ENCODE measurements at regions not wholly inside any gene's neighbourhood (a gene's known extent, or its start where the extent isn't known, plus 50 kb on each side); places are given as distances from the start of the nearest gene placed in this dataset.

DNA sequence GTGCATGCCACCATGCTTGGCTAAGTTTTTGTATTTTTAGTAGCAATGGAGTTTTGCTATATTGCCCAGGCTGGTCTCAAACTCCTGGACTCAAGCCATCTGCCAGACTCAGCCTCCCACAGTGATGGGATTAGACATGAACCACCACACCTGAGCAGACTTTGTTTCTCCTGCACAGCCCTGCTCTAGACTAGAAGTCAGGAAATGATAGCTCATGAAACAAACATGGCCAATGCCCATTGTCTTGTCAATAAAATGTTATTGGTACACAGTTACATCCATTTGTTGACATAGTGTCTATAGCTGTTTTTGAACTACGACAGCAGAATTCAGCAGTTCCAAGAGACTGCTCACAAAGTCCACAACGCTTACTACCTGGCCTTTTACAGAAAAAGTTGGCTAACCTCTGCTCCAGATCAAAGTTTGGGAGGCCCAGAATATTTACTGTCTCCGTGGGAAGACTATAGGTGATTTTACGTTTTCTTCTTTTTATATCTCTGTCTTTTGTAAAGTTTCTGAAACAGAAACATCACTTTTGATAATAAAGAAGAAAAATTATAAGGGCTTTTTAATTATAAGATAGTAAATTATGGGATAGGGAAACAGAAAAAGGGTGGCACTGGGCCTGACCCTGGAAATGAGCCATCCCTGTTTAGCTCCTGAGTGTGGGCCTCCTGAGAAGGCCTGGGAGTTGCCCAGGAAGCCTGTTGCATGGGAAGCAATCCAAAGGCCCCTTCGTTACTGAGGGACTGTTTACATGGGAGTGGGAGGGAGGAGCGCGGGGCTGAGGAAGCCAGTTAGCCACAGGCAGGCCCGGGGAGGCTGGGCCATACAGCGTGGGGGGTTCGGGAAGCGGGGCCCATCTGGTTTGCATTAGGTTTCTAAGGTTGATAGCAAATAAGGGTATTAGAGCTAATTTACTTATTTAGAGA lies 201.5 kb downstream of the IRF8 start:
- DNase-seq (ENCODE audit: low read depth): no peak
- no peak for TF ChIP-seq CTCF (IDR thresholded peaks at IDR 0.05; ENCODE audit: low read depth, low read length, missing control alignments)
- no peak overlapping the region for H3K4me3 ChIP-seq (ENCODE audit: low read depth, low read length)

DNA sequence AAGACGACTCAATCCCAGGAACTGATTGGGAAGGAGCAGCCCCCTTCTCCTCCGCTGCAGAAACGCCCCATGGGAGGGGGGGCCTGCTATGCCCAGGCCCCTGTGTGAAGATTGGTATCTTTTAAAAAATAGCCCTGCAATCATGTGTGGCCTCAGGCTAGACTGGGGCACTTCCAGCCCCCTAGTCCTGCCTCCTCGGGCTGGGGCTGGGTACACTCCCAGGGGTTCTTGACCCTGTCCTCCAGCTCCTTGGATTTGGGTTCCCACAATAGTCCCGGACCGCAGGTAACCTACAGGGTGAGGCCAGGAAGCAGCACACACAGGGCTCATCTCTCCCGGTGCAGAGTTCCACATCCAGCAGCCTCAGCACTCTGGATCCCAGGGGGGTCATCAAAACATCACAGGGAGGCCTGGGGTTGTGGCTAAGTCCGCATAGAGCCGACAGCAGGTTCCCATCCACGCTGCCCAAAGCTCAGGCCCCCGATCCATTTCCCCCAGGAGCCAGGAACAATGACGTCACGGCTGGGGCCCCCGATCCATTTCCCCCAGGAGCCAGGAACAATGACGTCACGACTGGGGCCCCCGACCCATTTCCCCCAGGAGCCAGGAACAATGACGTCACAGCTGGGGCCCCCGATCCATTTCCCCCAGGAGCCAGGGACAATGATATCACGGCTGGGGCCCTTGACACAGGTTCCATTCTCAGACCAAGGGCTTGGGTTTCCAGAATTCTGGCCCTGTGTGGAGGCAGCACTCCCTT lies 202.4 kb downstream of the IRF8 start:
- DNase-seq (ENCODE audit: low read depth): no peak
- H3K4me3 ChIP-seq (ENCODE audit: low read depth, low read length): no peak overlapping the region
- no peak for TF ChIP-seq CTCF (IDR thresholded peaks at IDR 0.05; ENCODE audit: low read depth, low read length, missing control alignments)

- TF ChIP-seq CTCF (IDR thresholded peaks at IDR 0.05; ENCODE audit: low read depth, low read length, missing control alignments): no peak
- no peak overlapping the region for H3K4me3 ChIP-seq (ENCODE audit: low read depth, low read length)
- DNase-seq (ENCODE audit: low read depth): no peak
These were observed 202.9 kb downstream of the IRF8 start for GRCh38 chr16:86101897-86102157.

GRCh38 chr16:86103320-86103719 lies 204.4 kb downstream of the IRF8 start:
- DNase-seq (ENCODE audit: low read depth): no peak
- no peak overlapping the region for H3K4me3 ChIP-seq (ENCODE audit: low read depth, low read length)
- TF ChIP-seq CTCF (IDR thresholded peaks at IDR 0.05; ENCODE audit: low read depth, low read length, missing control alignments): no peak

- no peak for TF ChIP-seq CTCF (IDR thresholded peaks at IDR 0.05; ENCODE audit: low read depth, low read length, missing control alignments)
- DNase-seq (ENCODE audit: low read depth): no peak
- H3K4me3 ChIP-seq (ENCODE audit: low read depth, low read length): no peak overlapping the region
These were observed 205.6 kb downstream of the IRF8 start for GRCh38 chr16:86104537-86105048.

DNA sequence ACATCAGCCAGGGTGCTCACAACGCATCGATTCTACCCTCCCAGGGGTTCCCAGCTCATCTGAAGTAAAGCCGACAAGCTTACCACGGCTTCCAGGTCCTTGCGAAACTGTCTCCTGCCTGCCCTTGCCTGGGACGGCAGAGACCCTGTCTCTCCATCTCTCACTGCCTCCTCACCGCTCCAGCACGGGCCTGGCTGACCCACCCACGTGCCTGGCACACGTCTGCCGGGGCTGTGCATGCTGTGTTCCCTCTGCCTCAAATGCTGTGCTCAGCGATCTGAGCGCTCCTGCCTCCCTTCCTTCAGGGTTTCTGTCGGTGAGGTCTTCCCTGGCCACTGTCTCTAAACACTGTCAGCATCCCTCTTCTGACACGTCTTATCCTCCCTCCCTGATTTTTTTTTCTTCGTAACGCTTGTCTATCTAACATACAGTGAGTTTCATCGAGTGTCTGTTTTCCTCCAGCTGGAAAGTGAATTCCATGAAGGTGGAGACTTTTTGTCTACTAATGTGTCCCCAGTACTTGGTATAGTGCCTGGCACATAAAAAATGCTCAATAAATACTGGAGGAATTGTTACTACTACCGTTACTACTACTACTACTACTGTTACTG lies 208.4 kb downstream of the IRF8 start:
- no peak for TF ChIP-seq CTCF (IDR thresholded peaks at IDR 0.05; ENCODE audit: low read depth, low read length, missing control alignments)
- DNase-seq (ENCODE audit: low read depth): no peak
- H3K4me3 ChIP-seq (ENCODE audit: low read depth, low read length): no peak overlapping the region

Data from GM12864 (cell line).